ENCODE measurements at regions not wholly inside any gene's neighbourhood (a gene's known extent, or its start where the extent isn't known, plus 50 kb on each side); places are given as distances from the start of the nearest gene placed in this dataset.

DNA sequence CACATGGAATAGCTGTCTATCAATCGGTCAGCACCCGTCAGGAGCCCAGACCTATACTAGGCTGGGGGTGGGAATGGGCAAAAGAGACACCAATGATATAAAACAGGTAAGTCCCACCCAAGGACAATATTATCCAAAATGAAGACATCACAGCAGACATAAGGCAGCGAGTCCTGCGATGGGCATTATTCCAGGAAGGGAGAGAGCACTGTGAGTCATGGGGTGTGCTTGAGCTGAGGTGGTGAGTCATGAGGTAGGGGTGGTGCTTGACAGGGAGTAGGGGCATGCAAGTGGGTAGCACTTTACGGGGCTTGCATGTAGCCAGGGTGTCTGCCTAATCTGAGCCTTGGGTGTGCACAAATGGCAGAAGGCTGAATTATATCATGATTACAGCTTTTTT, 605.0 kb upstream of the CADM1 start:
- Mint-ChIP-seq H3K4me1 (no peaks in the 10 kb centered on the region), H3K4me3 (peak overlapping the region in 1 of 8 donors; percentile 79), H3K36me3 (peaks cover 0 to 6% of the 10 kb centered on the region in 2 donors), H3K27me3 (peaks cover 0 to 5% (median 4%) of the 10 kb centered on the region in 3 donors), H3K9me3 (peaks cover 0 to 9% (median 5%) of the 10 kb centered on the region in 7 donors), H3K27ac (no peak overlapping the region)
- no peak for DNase-seq
- ATAC-seq (ENCODE audit: low read depth in 2 of 2), result no peak

DNA sequence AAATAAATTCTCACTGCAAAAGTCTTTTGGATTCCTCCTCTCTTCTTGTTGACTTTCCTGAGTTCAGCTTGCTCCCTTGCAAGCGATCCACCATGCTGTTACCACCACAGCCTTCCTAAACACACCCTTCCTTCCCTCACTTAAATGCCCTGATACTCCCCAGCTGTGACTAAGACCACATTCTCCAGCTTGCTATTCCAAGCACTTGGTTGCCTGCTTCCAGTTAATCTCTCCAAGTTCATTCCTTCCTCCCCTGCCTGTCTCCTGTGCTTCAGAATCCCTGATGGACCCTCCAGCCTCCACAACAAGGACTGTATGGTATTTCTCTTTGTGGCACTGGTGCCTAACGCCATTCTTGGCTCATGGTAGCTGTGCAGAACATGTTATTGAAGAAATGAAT, 603.9 kb upstream of the CADM1 start:
- H3K4me3 Mint-ChIP-seq, result no peak overlapping the region
- H3K9me3 Mint-ChIP-seq, result peaks cover 0 to 5% (median 3%) of the 10 kb centered on the region in 7 donors
- DNase-seq, result no peak
- H3K27me3 Mint-ChIP-seq, result peaks cover 0 to 4% (median 0%) of the 10 kb centered on the region in 3 donors
- no peaks in the 10 kb centered on the region for H3K4me1 Mint-ChIP-seq
- H3K36me3 Mint-ChIP-seq, result no peaks in the 10 kb centered on the region
- no peak overlapping the region for H3K27ac Mint-ChIP-seq
- ATAC-seq (ENCODE audit: low read depth in 2 of 2), result no peak

GRCh38 chr11:116107229-116107628, 603.0 kb upstream of the CADM1 start:
- Mint-ChIP-seq H3K27ac (no peak overlapping the region), H3K4me3 (no peak overlapping the region), H3K9me3 (peaks cover 0 to 5% (median 1%) of the 10 kb centered on the region in 7 donors), H3K36me3 (no peaks in the 10 kb centered on the region), H3K4me1 (no peaks in the 10 kb centered on the region), H3K27me3 (peaks cover 0 to 4% (median under 1%) of the 10 kb centered on the region in 3 donors)
- ATAC-seq (ENCODE audit: low read depth in 2 of 2) (no peak), DNase-seq (no peak)

- H3K4me1 Mint-ChIP-seq, result no peaks in the 10 kb centered on the region
- peaks cover 0 to 7% (median 4%) of the 10 kb centered on the region in 3 donors for H3K27me3 Mint-ChIP-seq
- no peaks in the 10 kb centered on the region for H3K36me3 Mint-ChIP-seq
- DNase-seq, result no peak
- H3K4me3 Mint-ChIP-seq, result no peak overlapping the region
- no peak for ATAC-seq (ENCODE audit: low read depth in 2 of 2)
- no peak overlapping the region for H3K27ac Mint-ChIP-seq
- H3K9me3 Mint-ChIP-seq, result peaks cover 0 to 9% (median 0%) of the 10 kb centered on the region in 7 donors
These were observed 600.4 kb upstream of the CADM1 start for GRCh38 chr11:116104498-116105174.

GRCh38 chr11:116101902-116102301, 597.7 kb upstream of the CADM1 start:
- Mint-ChIP-seq H3K36me3 (no peaks in the 10 kb centered on the region), H3K9me3 (peaks cover 0 to 11% (median 0%) of the 10 kb centered on the region in 7 donors), H3K27ac (peak overlapping the region in 1 of 6 donors; percentile 25), H3K4me3 (no peak overlapping the region), H3K27me3 (peaks cover 0 to 7% (median 6%) of the 10 kb centered on the region in 3 donors), H3K4me1 (no peaks in the 10 kb centered on the region)
- no peak for ATAC-seq (ENCODE audit: low read depth in 2 of 2)
- no peak for DNase-seq

GRCh38 chr11:116100016-116100415, 595.8 kb upstream of the CADM1 start:
- DNase-seq, result no peak
- Mint-ChIP-seq H3K9me3 (peaks cover 0 to 16% (median 2%) of the 10 kb centered on the region in 7 donors), H3K27ac (no peak overlapping the region), H3K36me3 (no peaks in the 10 kb centered on the region), H3K27me3 (peaks cover 8 to 15% (median 12%) of the 10 kb centered on the region in 3 donors), H3K4me3 (no peak overlapping the region), H3K4me1 (no peaks in the 10 kb centered on the region)
- no peak for ATAC-seq (ENCODE audit: low read depth in 2 of 2)

GRCh38 chr11:116099541-116099940, 595.3 kb upstream of the CADM1 start:
- no peak for ATAC-seq (ENCODE audit: low read depth in 2 of 2)
- no peak overlapping the region for H3K4me3 Mint-ChIP-seq
- peaks cover 0 to 16% (median 2%) of the 10 kb centered on the region in 7 donors for H3K9me3 Mint-ChIP-seq
- no peaks in the 10 kb centered on the region for H3K4me1 Mint-ChIP-seq
- no peak overlapping the region for H3K27ac Mint-ChIP-seq
- peaks cover 8 to 16% (median 15%) of the 10 kb centered on the region in 3 donors for H3K27me3 Mint-ChIP-seq
- no peaks in the 10 kb centered on the region for H3K36me3 Mint-ChIP-seq
- no peak for DNase-seq

DNA sequence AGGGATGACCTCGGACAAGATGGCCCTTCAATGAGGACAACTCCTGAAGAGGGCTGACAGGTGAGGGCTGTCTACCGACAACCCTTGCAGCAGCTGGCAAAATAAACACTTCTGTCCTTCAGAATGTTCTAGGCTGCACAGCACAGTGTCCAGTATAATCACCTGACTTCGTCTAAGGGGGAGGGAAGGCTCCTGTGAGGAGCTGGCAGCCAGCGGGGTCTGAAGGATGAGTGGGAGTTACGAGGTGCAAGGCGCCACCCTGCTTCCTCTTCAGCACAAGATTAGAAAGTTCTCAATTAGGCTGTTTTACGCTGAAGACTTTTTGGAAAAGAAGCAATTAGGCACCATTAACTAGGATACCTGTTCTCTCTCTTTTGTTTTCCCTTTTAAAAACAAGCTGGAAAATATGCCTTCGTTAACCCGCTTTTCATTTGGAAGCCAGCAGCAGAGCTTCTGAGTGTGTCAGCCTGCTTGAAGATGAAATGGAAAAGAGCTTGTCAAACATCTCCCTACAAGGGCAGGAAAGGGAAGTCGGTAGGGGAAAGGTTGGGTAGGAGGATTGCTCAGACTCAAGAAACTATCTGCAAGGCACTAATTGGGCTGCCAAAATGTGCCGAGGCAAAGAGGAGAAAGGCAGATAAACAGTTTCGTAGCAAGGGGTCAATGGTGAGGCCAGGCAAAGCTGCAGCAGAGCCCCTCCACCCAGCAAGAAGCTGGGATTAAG, 592.2 kb upstream of the CADM1 start:
- Mint-ChIP-seq H3K27me3 (peaks cover 8 to 16% (median 8%) of the 10 kb centered on the region in 3 donors), H3K4me3 (peak overlapping the region in 1 of 8 donors; percentile 53), H3K36me3 (no peaks in the 10 kb centered on the region), H3K27ac (no peak overlapping the region), H3K4me1 (no peaks in the 10 kb centered on the region), H3K9me3 (peaks cover 0 to 12% (median 2%) of the 10 kb centered on the region in 7 donors)
- ATAC-seq (ENCODE audit: low read depth in 2 of 2) (no peak), DNase-seq (no peak)

GRCh38 chr11:116093481-116094270, 589.5 kb upstream of the CADM1 start:
- DNase-seq, result no peak
- H3K9me3 Mint-ChIP-seq, result peaks cover 0 to 12% (median 2%) of the 10 kb centered on the region in 7 donors
- no peak overlapping the region for H3K4me3 Mint-ChIP-seq
- no peak overlapping the region for H3K27ac Mint-ChIP-seq
- H3K27me3 Mint-ChIP-seq, result peaks cover 8 to 21% (median 8%) of the 10 kb centered on the region in 3 donors
- no peaks in the 10 kb centered on the region for H3K4me1 Mint-ChIP-seq
- ATAC-seq (ENCODE audit: low read depth in 2 of 2), result no peak
- H3K36me3 Mint-ChIP-seq, result no peaks in the 10 kb centered on the region

DNA sequence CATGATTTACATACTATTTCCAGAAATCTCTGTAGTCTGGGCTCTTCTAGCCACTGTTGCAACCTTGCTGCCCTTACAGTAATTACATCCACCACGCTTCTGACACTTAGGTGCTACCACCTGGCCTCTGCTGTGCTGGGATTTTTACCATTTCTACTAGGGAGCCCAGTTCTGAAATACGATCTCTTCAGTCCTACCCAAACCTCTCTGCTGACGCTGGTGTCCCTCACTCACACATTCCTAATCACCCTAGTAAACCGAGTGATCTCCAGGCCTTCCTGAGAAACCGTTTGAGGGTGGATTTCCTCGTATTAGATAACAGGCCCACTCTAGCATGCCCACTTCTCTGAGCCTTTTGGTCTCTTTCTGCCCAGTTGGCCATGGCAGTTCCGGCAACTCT, 588.9 kb upstream of the CADM1 start:
- H3K27ac Mint-ChIP-seq, result no peak overlapping the region
- no peaks in the 10 kb centered on the region for H3K36me3 Mint-ChIP-seq
- no peak for DNase-seq
- H3K9me3 Mint-ChIP-seq, result peaks cover 0 to 12% (median 2%) of the 10 kb centered on the region in 7 donors
- ATAC-seq (ENCODE audit: low read depth in 2 of 2), result no peak
- H3K4me3 Mint-ChIP-seq, result no peak overlapping the region
- no peaks in the 10 kb centered on the region for H3K4me1 Mint-ChIP-seq
- H3K27me3 Mint-ChIP-seq, result peaks cover 8 to 21% (median 8%) of the 10 kb centered on the region in 3 donors

GRCh38 chr11:116086426-116086825, 582.2 kb upstream of the CADM1 start:
- ATAC-seq (ENCODE audit: low read depth in 2 of 2) (no peak), DNase-seq (no peak)
- Mint-ChIP-seq H3K36me3 (no peaks in the 10 kb centered on the region), H3K4me3 (peak overlapping the region in 1 of 8 donors; percentile 45), H3K4me1 (no peaks in the 10 kb centered on the region), H3K27ac (no peak overlapping the region), H3K9me3 (peaks cover 0 to 10% (median 3%) of the 10 kb centered on the region in 7 donors), H3K27me3 (peaks cover 0 to 13% (median 10%) of the 10 kb centered on the region in 3 donors)

DNA sequence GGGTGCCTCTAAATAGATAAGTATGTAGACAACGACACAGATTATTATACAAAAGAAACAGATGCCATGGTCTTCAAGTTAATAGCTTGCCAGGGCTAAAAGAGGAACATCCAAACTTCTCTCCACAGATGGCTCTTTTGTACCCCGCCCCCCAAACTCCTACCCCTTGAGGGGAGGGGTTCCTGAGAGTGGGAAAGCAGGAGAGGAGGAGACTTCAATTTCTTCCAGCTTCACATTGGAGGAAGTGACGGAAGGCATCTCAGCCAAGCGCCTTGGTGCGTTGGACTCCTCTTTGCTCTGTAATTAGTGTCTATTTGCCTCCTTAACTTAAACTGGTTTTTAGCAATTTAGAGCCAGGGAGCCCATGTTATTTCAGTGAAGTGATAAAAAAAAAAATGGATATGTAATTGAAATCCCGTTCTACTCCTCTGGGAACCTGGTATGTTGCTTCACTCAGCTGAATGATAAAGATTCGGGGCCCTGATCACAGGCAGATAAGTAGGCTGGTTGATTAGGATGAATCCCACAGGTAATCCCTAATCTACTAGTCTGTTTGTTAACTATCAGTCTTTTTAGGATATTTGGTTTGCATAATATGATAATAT, 580.9 kb upstream of the CADM1 start:
- no peak overlapping the region for H3K27ac Mint-ChIP-seq
- H3K27me3 Mint-ChIP-seq, result peaks cover 0 to 13% (median 6%) of the 10 kb centered on the region in 3 donors
- no peaks in the 10 kb centered on the region for H3K4me1 Mint-ChIP-seq
- DNase-seq, result no peak
- H3K4me3 Mint-ChIP-seq, result no peak overlapping the region
- peaks cover 0 to 5% of the 10 kb centered on the region in 2 donors for H3K36me3 Mint-ChIP-seq
- H3K9me3 Mint-ChIP-seq, result peaks cover 0 to 14% (median 5%) of the 10 kb centered on the region in 7 donors
- ATAC-seq (ENCODE audit: low read depth in 2 of 2), result no peak

- ATAC-seq (ENCODE audit: low read depth in 2 of 2) (no peak), DNase-seq (no peak)
- Mint-ChIP-seq H3K27ac (no peak overlapping the region), H3K4me1 (no peaks in the 10 kb centered on the region), H3K27me3 (peaks cover 0 to 15% (median 7%) of the 10 kb centered on the region in 3 donors), H3K36me3 (peaks cover 0 to 11% of the 10 kb centered on the region in 2 donors), H3K4me3 (no peak overlapping the region), H3K9me3 (peaks cover 4 to 17% (median 8%) of the 10 kb centered on the region in 7 donors)
These were observed 580.3 kb upstream of the CADM1 start for GRCh38 chr11:116084511-116084910.
